A673 (cell line): ENCODE measurements at regions not wholly inside any gene's neighbourhood (a gene's known extent, or its start where the extent isn't known, plus 50 kb on each side); places are given as distances from the start of the nearest gene placed in this dataset.

Experiments
- EZH2 ChIP-seq: fragments of 200-600 bp; sonication (generic); IDR thresholded peaks from 2 replicates; pipeline ENCODE4 v1.6.1; 2017; ENCODE audit warnings: borderline replicate concordance, low read depth, mild to moderate bottlenecking, mixed read lengths, antibody characterized with exemption, low read length; ENCODE audit not compliant: poor library complexity, severe bottlenecking
- TF ChIP-seq, protein P1 (sequence below): fragments of 300-800, 200-600 bp; sonication (generic); conservative IDR thresholded peaks from 2 replicates; pipeline ENCODE4 v1.5.1; 2017; ENCODE audit warnings: low read depth, mild to moderate bottlenecking, antibody characterized with exemption, low read length, moderate library complexity, mixed read lengths

DNA sequence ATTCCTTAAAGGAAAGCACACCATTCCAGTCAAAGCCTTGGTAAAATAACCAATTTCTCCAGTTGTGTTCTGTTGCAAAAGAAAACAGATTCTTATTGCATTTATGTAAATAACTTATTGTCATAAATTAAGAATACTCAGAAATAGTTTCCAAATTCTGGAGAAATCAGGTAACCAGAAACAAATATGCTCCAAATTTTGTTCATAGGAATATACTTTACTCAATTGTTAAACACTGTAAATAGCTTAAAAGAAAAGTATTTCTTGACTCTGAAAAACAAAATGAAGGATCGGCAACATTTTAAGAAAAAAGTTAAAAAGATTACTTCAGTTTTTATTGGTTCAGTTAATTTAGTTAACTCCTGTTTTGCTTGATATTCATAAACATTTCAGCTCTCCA, 67.1 kb upstream of the PIK3CG start:
- TF ChIP-seq EZH2 = no peak
- TF ChIP-seq, protein P1, sequence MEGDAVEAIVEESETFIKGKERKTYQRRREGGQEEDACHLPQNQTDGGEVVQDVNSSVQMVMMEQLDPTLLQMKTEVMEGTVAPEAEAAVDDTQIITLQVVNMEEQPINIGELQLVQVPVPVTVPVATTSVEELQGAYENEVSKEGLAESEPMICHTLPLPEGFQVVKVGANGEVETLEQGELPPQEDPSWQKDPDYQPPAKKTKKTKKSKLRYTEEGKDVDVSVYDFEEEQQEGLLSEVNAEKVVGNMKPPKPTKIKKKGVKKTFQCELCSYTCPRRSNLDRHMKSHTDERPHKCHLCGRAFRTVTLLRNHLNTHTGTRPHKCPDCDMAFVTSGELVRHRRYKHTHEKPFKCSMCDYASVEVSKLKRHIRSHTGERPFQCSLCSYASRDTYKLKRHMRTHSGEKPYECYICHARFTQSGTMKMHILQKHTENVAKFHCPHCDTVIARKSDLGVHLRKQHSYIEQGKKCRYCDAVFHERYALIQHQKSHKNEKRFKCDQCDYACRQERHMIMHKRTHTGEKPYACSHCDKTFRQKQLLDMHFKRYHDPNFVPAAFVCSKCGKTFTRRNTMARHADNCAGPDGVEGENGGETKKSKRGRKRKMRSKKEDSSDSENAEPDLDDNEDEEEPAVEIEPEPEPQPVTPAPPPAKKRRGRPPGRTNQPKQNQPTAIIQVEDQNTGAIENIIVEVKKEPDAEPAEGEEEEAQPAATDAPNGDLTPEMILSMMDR = no peak
